Fibroblast of pulmonary artery (primary cell): ENCODE measurements at regions not wholly inside any gene's neighbourhood (a gene's known extent, or its start where the extent isn't known, plus 50 kb on each side); places are given as distances from the start of the nearest gene placed in this dataset.

Source experiments
- DNase-seq: peaks from one replicate; pipeline ENCODE4 v3.0.0-alpha.2; 2010; ENCODE audit warnings: low read depth
- H3K4me3 ChIP-seq: replicated peaks from 2 replicates; pipeline ENCODE4 v1.5.1; 2011; ENCODE audit warnings: low read depth, mild to moderate bottlenecking, control low read depth, low read length, moderate library complexity
- CTCF ChIP-seq: IDR thresholded peaks from 2 replicates; pipeline ENCODE4 v1.5.1; 2011; ENCODE audit warnings: mild to moderate bottlenecking, control low read depth, low read length, inconsistent platforms; ENCODE audit errors: missing control alignments

GRCh38 chr19:28319918-28320317 lies 893.0 kb downstream of the UQCRFS1 start:
- DNase-seq = no peak
- TF ChIP-seq CTCF = no peak
- no peak overlapping the region for H3K4me3 ChIP-seq

- H3K4me3 ChIP-seq = no peak overlapping the region
- no peak for TF ChIP-seq CTCF
- no peak for DNase-seq
These were observed 893.7 kb downstream of the UQCRFS1 start for GRCh38 chr19:28319227-28319626.

GRCh38 chr19:28318469-28319179 lies 894.3 kb downstream of the UQCRFS1 start:
- TF ChIP-seq CTCF = no peak
- H3K4me3 ChIP-seq = no peak overlapping the region

GRCh38 chr19:28316464-28316863 lies 896.5 kb downstream of the UQCRFS1 start:
- TF ChIP-seq CTCF = no peak
- no peak overlapping the region for H3K4me3 ChIP-seq
- DNase-seq = no peak

More at GRCh38 chr19:28318469-28319179, 894.3 kb downstream of the UQCRFS1 start:
- no peak for DNase-seq

- no peak for DNase-seq
- no peak overlapping the region for H3K4me3 ChIP-seq
- no peak for TF ChIP-seq CTCF
These were observed 898.2 kb downstream of the UQCRFS1 start for GRCh38 chr19:28314756-28315155.

GRCh38 chr19:28314287-28314686 lies 898.7 kb downstream of the UQCRFS1 start:
- no peak for DNase-seq
- no peak overlapping the region for H3K4me3 ChIP-seq
- no peak for TF ChIP-seq CTCF

GRCh38 chr19:28313633-28314032 lies 899.3 kb downstream of the UQCRFS1 start:
- H3K4me3 ChIP-seq = no peak overlapping the region
- no peak for TF ChIP-seq CTCF
- peak; percentile 80 for DNase-seq
